Transverse colon (tissue), 4 donors: ENCODE measurements at regions not wholly inside any gene's neighbourhood (a gene's known extent, or its start where the extent isn't known, plus 50 kb on each side); places are given as distances from the start of the nearest gene placed in this dataset.

Source experiments
- CTCF ChIP-seq, 5 experiments: fragments of 200-600 bp in 3 of 5; fragments of 450-650 bp in 2 of 5; sonication (generic) in 3 of 5; IDR thresholded peaks; 1 replicate in 2 of 5; 2 replicates in 3 of 5; pipeline ENCODE4 v1.5.1; 2016 to 2017; ENCODE audit warnings: antibody characterized with exemption in 5 of 5, inconsistent platforms in 3 of 5, mild to moderate bottlenecking in 2 of 5, moderate library complexity in 1 of 5
- POLR2AphosphoS5 ChIP-seq, 3 donors: sonication (generic); formaldehyde crosslinking; IDR thresholded peaks; one replicate each; pipeline ENCODE4 v1.6.1; 2016; ENCODE audit warnings: antibody characterized with exemption in 3 of 3

GRCh38 chr3:82607391-82607790 lies 845.9 kb upstream of the GBE1 start:
- no peak for TF ChIP-seq POLR2AphosphoS5 (IDR thresholded peaks at IDR 0.05)
- no peak for TF ChIP-seq CTCF (IDR thresholded peaks at IDR 0.05)
